Astrocyte (in vitro differentiated cells and primary cell): ENCODE measurements at regions not wholly inside any gene's neighbourhood (a gene's known extent, or its start where the extent isn't known, plus 50 kb on each side); places are given as distances from the start of the nearest gene placed in this dataset.

Experiments used
- DNase-seq: peaks from one replicate; pipeline ENCODE4 v3.0.0-alpha.2; 2010; ENCODE audit warnings: low read depth
- FAIRE-seq: peaks from 2 replicates; lab custom pipeline; 2011; peaks lifted over from hg19 to GRCh38; lab: Jason Lieb, UNC
- H2AFZ ChIP-seq: 2 replicates; pipeline ENCODE4 v1.6.0; 2012; ENCODE audit warnings: low read depth, low read length, inconsistent platforms
- H3K27ac ChIP-seq: 2 replicates; pipeline ENCODE4 v1.5.1; 2011; ENCODE audit warnings: low read depth, low read length, inconsistent platforms
- H3K27me3 ChIP-seq: 2 replicates; pipeline ENCODE4 v1.6.0; 2011; ENCODE audit warnings: low read length, inconsistent platforms; ENCODE audit not compliant: insufficient read depth
- H3K36me3 ChIP-seq: 2 replicates; pipeline ENCODE4 v1.5.1; 2011; ENCODE audit warnings: low read length, inconsistent platforms; ENCODE audit not compliant: insufficient read depth
- H3K4me1 ChIP-seq: 2 replicates; pipeline ENCODE4 v1.5.1; 2011; ENCODE audit warnings: low read length, inconsistent platforms; ENCODE audit not compliant: insufficient read depth
- H3K4me2 ChIP-seq: 2 replicates; pipeline ENCODE4 v1.6.0; 2012; ENCODE audit warnings: low read length, inconsistent platforms
- H3K4me3 ChIP-seq: 2 replicates; pipeline ENCODE4 v1.5.1; 2011; ENCODE audit warnings: low read depth, mild to moderate bottlenecking, low read length, inconsistent platforms; ENCODE audit not compliant: insufficient read depth
- H3K79me2 ChIP-seq: 2 replicates; pipeline ENCODE4 v1.6.0; 2012; ENCODE audit warnings: mild to moderate bottlenecking, low read length, inconsistent platforms; ENCODE audit not compliant: insufficient read depth
- H3K9ac ChIP-seq: 2 replicates; pipeline ENCODE4 v1.6.0; 2012; ENCODE audit warnings: mild to moderate bottlenecking, low read length, inconsistent platforms
- H3K9me3 ChIP-seq: 2 replicates; pipeline ENCODE4 v1.5.1; 2012; ENCODE audit warnings: low read depth, mild to moderate bottlenecking, low read length, inconsistent platforms; ENCODE audit not compliant: insufficient read depth
- H4K20me1 ChIP-seq: 2 replicates; pipeline ENCODE4 v1.6.0; 2012; ENCODE audit warnings: low read length, inconsistent platforms; ENCODE audit not compliant: insufficient read depth
- H3K27ac Mint-ChIP-seq: one replicate; pipeline ENCODE4 v1.8.0; 2021; ENCODE audit warnings: mild to moderate bottlenecking, mixed read lengths; ENCODE audit not compliant: unreplicated experiment
- H3K27me3 Mint-ChIP-seq: one replicate; pipeline ENCODE4 v1.8.0; 2021; ENCODE audit warnings: low read depth, mixed read lengths; ENCODE audit not compliant: unreplicated experiment
- H3K36me3 Mint-ChIP-seq: one replicate; pipeline ENCODE4 v1.8.0; 2021; ENCODE audit warnings: low read depth, mixed read lengths; ENCODE audit not compliant: unreplicated experiment
- H3K4me1 Mint-ChIP-seq: one replicate; pipeline ENCODE4 v1.8.0; 2021; ENCODE audit warnings: low read depth, mixed read lengths; ENCODE audit not compliant: unreplicated experiment
- H3K4me3 Mint-ChIP-seq: one replicate; pipeline ENCODE4 v1.8.0; 2021; ENCODE audit warnings: mild to moderate bottlenecking, moderate library complexity, mixed read lengths; ENCODE audit not compliant: unreplicated experiment
- H3K9me3 Mint-ChIP-seq: one replicate; pipeline ENCODE4 v1.8.0; 2021; ENCODE audit warnings: mild to moderate bottlenecking, mixed read lengths; ENCODE audit not compliant: unreplicated experiment
- EZH2 ChIP-seq: IDR thresholded peaks from 2 replicates; pipeline ENCODE4 v1.6.1; 2012; ENCODE audit warnings: mild to moderate bottlenecking, low read length, inconsistent platforms; ENCODE audit not compliant: insufficient read depth
- TF ChIP-seq, protein P1 (sequence below): IDR thresholded peaks from 2 replicates; pipeline ENCODE4 v1.5.1; 2011; ENCODE audit warnings: low read depth, mild to moderate bottlenecking, inconsistent platforms, low read length, moderate library complexity; ENCODE audit not compliant: insufficient read depth

GRCh38 chr4:30916337-30917274, 196.4 kb downstream of the PCDH7 start:
- no peaks in the 10 kb centered on the region for H4K20me1 ChIP-seq
- H2AFZ ChIP-seq = no peak overlapping the region
- Mint-ChIP-seq H3K27ac (no peak overlapping the region), H3K27me3 (no peaks in the 10 kb centered on the region), H3K4me3 (no peak overlapping the region), H3K36me3 (no peaks in the 10 kb centered on the region), H3K9me3 (no peaks in the 10 kb centered on the region), H3K4me1 (peaks cover 6% of the 10 kb centered on the region)
- no peaks in the 10 kb centered on the region for H3K9me3 ChIP-seq
- H3K4me1 ChIP-seq = no peaks in the 10 kb centered on the region
- no peaks in the 10 kb centered on the region for H3K27me3 ChIP-seq
- no peak overlapping the region for H3K4me2 ChIP-seq
- no peak for DNase-seq
- H3K4me3 ChIP-seq = no peak overlapping the region
- no peak for FAIRE-seq
- TF ChIP-seq, protein P1, sequence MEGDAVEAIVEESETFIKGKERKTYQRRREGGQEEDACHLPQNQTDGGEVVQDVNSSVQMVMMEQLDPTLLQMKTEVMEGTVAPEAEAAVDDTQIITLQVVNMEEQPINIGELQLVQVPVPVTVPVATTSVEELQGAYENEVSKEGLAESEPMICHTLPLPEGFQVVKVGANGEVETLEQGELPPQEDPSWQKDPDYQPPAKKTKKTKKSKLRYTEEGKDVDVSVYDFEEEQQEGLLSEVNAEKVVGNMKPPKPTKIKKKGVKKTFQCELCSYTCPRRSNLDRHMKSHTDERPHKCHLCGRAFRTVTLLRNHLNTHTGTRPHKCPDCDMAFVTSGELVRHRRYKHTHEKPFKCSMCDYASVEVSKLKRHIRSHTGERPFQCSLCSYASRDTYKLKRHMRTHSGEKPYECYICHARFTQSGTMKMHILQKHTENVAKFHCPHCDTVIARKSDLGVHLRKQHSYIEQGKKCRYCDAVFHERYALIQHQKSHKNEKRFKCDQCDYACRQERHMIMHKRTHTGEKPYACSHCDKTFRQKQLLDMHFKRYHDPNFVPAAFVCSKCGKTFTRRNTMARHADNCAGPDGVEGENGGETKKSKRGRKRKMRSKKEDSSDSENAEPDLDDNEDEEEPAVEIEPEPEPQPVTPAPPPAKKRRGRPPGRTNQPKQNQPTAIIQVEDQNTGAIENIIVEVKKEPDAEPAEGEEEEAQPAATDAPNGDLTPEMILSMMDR = no peak
- no peak for TF ChIP-seq EZH2
- no peak overlapping the region for H3K27ac ChIP-seq
- H3K9ac ChIP-seq = no peak overlapping the region
- H3K79me2 ChIP-seq = no peaks in the 10 kb centered on the region
- no peaks in the 10 kb centered on the region for H3K36me3 ChIP-seq

- Mint-ChIP-seq H3K36me3 (no peaks in the 10 kb centered on the region), H3K9me3 (no peaks in the 10 kb centered on the region), H3K27ac (no peak overlapping the region), H3K4me1 (no peaks in the 10 kb centered on the region), H3K4me3 (no peak overlapping the region), H3K27me3 (no peaks in the 10 kb centered on the region)
- DNase-seq (no peak), FAIRE-seq (no peak)
- Histone ChIP-seq H3K27me3 (no peaks in the 10 kb centered on the region), H2AFZ (no peak overlapping the region), H3K4me2 (no peak overlapping the region), H3K79me2 (no peaks in the 10 kb centered on the region), H3K9ac (no peak overlapping the region), H3K9me3 (no peaks in the 10 kb centered on the region), H3K27ac (no peak overlapping the region), H3K36me3 (no peaks in the 10 kb centered on the region), H3K4me3 (no peak overlapping the region), H4K20me1 (no peaks in the 10 kb centered on the region), H3K4me1 (no peaks in the 10 kb centered on the region)
- TF ChIP-seq, protein P1 = no peak
- no peak for TF ChIP-seq EZH2
Measured at GRCh38 chr4:30917946-30918345, 197.8 kb downstream of the PCDH7 start.

DNA sequence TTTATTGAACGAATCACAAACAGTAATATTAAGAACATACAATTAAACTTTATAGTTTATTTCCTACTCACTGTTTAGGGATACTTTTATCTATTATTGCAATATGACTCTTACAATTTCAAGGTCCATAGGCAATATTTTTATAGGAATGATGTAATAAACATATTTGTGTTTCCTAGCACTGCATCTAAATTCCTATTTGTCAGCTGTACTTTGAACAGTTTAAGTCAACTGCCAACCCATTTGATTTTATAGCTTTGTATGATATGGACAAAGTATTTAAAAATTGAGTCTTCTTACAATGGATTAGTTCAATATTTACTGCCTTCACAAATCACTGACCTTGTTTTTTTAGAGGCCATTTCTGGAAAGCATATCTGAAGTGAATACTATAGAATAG, 199.3 kb downstream of the PCDH7 start:
- H3K79me2 ChIP-seq = no peaks in the 10 kb centered on the region
- Mint-ChIP-seq H3K4me1 (no peaks in the 10 kb centered on the region), H3K9me3 (no peaks in the 10 kb centered on the region), H3K27me3 (no peaks in the 10 kb centered on the region), H3K36me3 (no peaks in the 10 kb centered on the region), H3K4me3 (no peak overlapping the region), H3K27ac (no peak overlapping the region)
- H4K20me1 ChIP-seq = no peaks in the 10 kb centered on the region
- DNase-seq (no peak), FAIRE-seq (no peak)
- TF ChIP-seq, protein P1 = no peak
- TF ChIP-seq EZH2 = no peak
- no peaks in the 10 kb centered on the region for H3K4me1 ChIP-seq
- H3K9ac ChIP-seq = no peak overlapping the region
- no peak overlapping the region for H2AFZ ChIP-seq
- no peaks in the 10 kb centered on the region for H3K9me3 ChIP-seq
- H3K4me3 ChIP-seq = no peak overlapping the region
- H3K4me2 ChIP-seq = no peak overlapping the region
- H3K36me3 ChIP-seq = no peaks in the 10 kb centered on the region
- no peaks in the 10 kb centered on the region for H3K27me3 ChIP-seq
- H3K27ac ChIP-seq = no peak overlapping the region
